AG04449 (cell line): ENCODE measurements at regions not wholly inside any gene's neighbourhood (a gene's known extent, or its start where the extent isn't known, plus 50 kb on each side); places are given as distances from the start of the nearest gene placed in this dataset.

Experiments
- CTCF ChIA-PET: fragments of 350-600 bp; formaldehyde crosslinking; extraction: SDS; loops from one replicate; lab custom pipeline; 2021; ENCODE audit warnings: antibody characterized with exemption; lab: Yijun Ruan, JAX
- POLR2A ChIA-PET: fragments of 400-600, 350-600 bp; formaldehyde crosslinking; extraction: SDS; loops from one replicate; lab custom pipeline; 2020; ENCODE audit warnings: antibody characterized with exemption, inconsistent platforms; lab: Yijun Ruan, JAX
- DNase-seq: peaks from one replicate; pipeline ENCODE4 v3.0.0-alpha.2; 2010; ENCODE audit warnings: low read depth, low spot score
- H3K4me3 ChIP-seq: 2 replicates; pipeline ENCODE4 v1.5.1; 2011; ENCODE audit warnings: low read depth, mild to moderate bottlenecking, control low read depth, low read length
- TF ChIP-seq, protein P1 (sequence below): IDR thresholded peaks from one replicate; pipeline ENCODE4 v1.5.1; 2011; ENCODE audit warnings: mild to moderate bottlenecking, moderate library complexity, low read length, control low read depth, inconsistent platforms; ENCODE audit not compliant: insufficient read depth; ENCODE audit errors: missing control alignments

GRCh38 chr5:167460449-167461020 lies 830.9 kb upstream of the WWC1 start:
- DNase-seq, result no peak
- ChIA-PET CTCF (no interaction called here), POLR2A (no interaction called here)
- H3K4me3 ChIP-seq, result no peak overlapping the region
- TF ChIP-seq, protein P1, sequence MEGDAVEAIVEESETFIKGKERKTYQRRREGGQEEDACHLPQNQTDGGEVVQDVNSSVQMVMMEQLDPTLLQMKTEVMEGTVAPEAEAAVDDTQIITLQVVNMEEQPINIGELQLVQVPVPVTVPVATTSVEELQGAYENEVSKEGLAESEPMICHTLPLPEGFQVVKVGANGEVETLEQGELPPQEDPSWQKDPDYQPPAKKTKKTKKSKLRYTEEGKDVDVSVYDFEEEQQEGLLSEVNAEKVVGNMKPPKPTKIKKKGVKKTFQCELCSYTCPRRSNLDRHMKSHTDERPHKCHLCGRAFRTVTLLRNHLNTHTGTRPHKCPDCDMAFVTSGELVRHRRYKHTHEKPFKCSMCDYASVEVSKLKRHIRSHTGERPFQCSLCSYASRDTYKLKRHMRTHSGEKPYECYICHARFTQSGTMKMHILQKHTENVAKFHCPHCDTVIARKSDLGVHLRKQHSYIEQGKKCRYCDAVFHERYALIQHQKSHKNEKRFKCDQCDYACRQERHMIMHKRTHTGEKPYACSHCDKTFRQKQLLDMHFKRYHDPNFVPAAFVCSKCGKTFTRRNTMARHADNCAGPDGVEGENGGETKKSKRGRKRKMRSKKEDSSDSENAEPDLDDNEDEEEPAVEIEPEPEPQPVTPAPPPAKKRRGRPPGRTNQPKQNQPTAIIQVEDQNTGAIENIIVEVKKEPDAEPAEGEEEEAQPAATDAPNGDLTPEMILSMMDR, result no peak

GRCh38 chr5:167463939-167464338 lies 827.5 kb upstream of the WWC1 start:
- no peak for DNase-seq
- POLR2A ChIA-PET, result no interaction called here
- TF ChIP-seq, protein P1, result no peak
- CTCF ChIA-PET, result no interaction called here
- no peak overlapping the region for H3K4me3 ChIP-seq

DNA sequence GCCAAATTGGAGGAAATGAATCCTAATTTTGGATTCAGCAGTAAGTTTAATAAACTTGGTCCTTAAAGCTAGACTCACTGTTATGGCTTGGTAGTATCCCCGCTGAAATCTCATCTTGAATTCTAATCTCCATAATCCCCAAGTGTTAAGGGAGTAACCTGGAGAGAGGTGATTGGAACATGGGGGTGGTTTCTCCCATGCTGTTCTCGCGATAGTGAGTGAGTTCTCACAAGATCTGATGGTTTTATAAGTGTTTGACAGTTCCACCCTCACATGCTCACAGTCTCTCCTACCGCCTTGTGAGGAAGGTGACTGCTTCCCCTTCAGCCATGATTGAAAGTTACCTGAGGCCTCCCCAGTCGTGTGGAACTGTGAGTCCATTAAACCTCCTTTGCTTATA lies 824.5 kb upstream of the WWC1 start:
- TF ChIP-seq, protein P1, result no peak
- CTCF ChIA-PET, result no interaction called here

GRCh38 chr5:167472566-167473108 lies 818.8 kb upstream of the WWC1 start:
- no peak for DNase-seq
- ChIA-PET POLR2A (no interaction called here), CTCF (no interaction called here)
- no peak overlapping the region for H3K4me3 ChIP-seq
- TF ChIP-seq, protein P1, result no peak

More for the DNA sequence above, 824.5 kb upstream of the WWC1 start:
- POLR2A ChIA-PET, result no interaction called here
- DNase-seq, result no peak
- no peak overlapping the region for H3K4me3 ChIP-seq

DNA sequence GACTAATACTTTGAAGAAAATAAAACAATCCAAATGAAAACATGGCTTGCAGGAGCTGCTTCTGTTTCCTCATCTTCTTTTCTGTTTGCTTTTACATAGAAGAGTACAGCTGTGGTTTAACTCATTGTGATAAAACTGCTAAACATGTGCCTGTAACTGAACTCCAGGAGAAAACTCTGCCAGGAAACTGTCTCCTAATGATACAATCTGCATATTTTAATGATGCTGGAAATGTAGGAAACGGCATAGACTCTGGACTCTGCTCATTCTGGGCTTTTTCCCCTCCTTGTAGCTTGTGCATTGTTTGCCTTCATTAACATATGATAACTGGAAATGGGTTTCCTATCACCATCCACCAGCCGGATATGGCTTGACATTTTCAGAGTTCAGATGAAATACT lies 813.3 kb upstream of the WWC1 start:
- ChIA-PET CTCF (no interaction called here), POLR2A (no interaction called here)
- DNase-seq, result no peak
- H3K4me3 ChIP-seq, result no peak overlapping the region
- TF ChIP-seq, protein P1, result no peak

- ChIA-PET CTCF (no interaction called here), POLR2A (no interaction called here)
- TF ChIP-seq, protein P1, result no peak
- no peak overlapping the region for H3K4me3 ChIP-seq
- no peak for DNase-seq
Measured at GRCh38 chr5:167479779-167480178, 811.7 kb upstream of the WWC1 start.
